ENCODE measurements at regions not wholly inside any gene's neighbourhood (a gene's known extent, or its start where the extent isn't known, plus 50 kb on each side); places are given as distances from the start of the nearest gene placed in this dataset.
"Not testable (repeated sequence)": the region's sequence is repeated elsewhere in the genome, so short reads cannot be mapped to it uniquely, and the experiment has no call there.

DNA sequence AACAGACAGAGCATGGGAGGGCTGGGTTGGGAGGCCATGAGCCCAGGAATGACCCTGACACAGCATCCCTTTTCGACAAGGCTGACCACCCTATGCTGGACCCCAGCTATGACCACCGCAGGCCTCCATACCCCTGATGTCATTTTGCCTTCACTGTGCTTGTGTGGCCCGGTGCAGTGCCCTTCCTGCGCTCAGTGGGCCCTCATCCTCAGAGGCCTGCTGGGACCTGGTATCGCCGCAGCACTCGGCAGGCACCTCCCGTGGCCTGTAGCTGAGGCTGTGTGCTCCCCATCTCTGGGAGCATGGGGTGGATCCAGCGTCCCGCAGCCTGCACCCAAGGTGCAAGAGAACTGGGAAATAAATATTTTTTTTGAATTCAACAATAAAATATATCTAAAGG, 73.1 kb upstream of the MEF2A start:
- no peaks in the 10 kb centered on the region for H3K27me3 ChIP-seq
- H3K4me1 ChIP-seq = peaks cover 0 to 12% (median 2%) of the 10 kb centered on the region in 4 donors
- in situ Hi-C loops (cut with MboI; ENCODE audit: low pct_ligation_motif_present in 1 of 4, low pct_unique_long_range_greater_than_20kb in 1 of 4, low sequenced_read_pairs in 3 of 4) = no loop called here
- intact Hi-C loops (cut with DNase I; ENCODE audit: low total_unique reads) = no loop called here
- H3K36me3 ChIP-seq = no peaks in the 10 kb centered on the region
- H3K4me3 ChIP-seq = no peak overlapping the region
- H3K9me3 ChIP-seq = no peaks in the 10 kb centered on the region
- no peak for DNase-seq
- H3K27ac ChIP-seq = no peak overlapping the region
- WGBS, 2 donors (ENCODE audit: low coverage in 1 of 2) = 96% methylated on average over 10 of the region's 10 CpGs; no CpG with 5 or more reads in 1 of the 2 donors
- TF ChIP-seq POLR2A (IDR thresholded peaks at IDR 0.05) (no peak), POLR2AphosphoS5 (IDR thresholded peaks at IDR 0.05) (no peak), CTCF (IDR thresholded peaks at IDR 0.05) (no peak), EP300 (IDR thresholded peaks at IDR 0.05; ENCODE audit: low read depth) (no peak)

DNA sequence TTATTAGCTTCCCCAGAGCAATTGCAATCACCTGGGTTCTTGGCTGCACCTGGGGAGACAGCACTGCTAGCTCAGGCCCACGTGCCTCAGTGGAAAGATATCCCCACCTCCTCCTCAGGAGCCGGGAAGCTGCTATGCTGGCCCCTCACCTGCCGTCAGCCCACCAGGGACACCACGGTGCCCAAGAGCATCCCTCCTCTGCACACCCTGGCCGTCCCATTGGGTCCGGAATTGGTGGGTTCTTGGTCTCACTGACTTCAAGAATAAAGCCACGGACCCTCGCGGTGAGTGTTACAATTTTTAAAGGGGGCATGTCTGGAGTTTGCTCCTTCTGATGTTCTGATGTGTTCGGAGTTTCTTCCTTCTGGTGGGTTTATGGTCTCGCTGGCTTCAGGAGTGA, 72.3 kb upstream of the MEF2A start:
- DNase-seq = no peak
- no peak for TF ChIP-seq POLR2A (IDR thresholded peaks at IDR 0.05)
- TF ChIP-seq POLR2AphosphoS5 (IDR thresholded peaks at IDR 0.05) = no peak
- TF ChIP-seq EP300 (IDR thresholded peaks at IDR 0.05; ENCODE audit: low read depth) = no peak
- no peak for TF ChIP-seq CTCF (IDR thresholded peaks at IDR 0.05)
- peaks cover 0 to 12% (median 0%) of the 10 kb centered on the region in 4 donors for H3K4me1 ChIP-seq
- H3K36me3 ChIP-seq = no peaks in the 10 kb centered on the region
- no peaks in the 10 kb centered on the region for H3K27me3 ChIP-seq
- in situ Hi-C loops (cut with MboI; ENCODE audit: low pct_ligation_motif_present in 1 of 4, low pct_unique_long_range_greater_than_20kb in 1 of 4, low sequenced_read_pairs in 3 of 4) = no loop called here
- WGBS, 2 donors (ENCODE audit: low coverage in 1 of 2) = 90% methylated on average over 11 of the region's 11 CpGs; no CpG with 5 or more reads in 1 of the 2 donors
- H3K27ac ChIP-seq = no peak overlapping the region
- no peaks in the 10 kb centered on the region for H3K9me3 ChIP-seq
- intact Hi-C loops (cut with DNase I; ENCODE audit: low total_unique reads) = no loop called here
- H3K4me3 ChIP-seq = no peak overlapping the region

GRCh38 chr15:99494536-99495233, 71.1 kb upstream of the MEF2A start:
- H3K9me3 ChIP-seq; DNase-seq; H3K4me3 ChIP-seq; in situ Hi-C loops (cut with MboI; ENCODE audit: low pct_ligation_motif_present in 1 of 4, low pct_unique_long_range_greater_than_20kb in 1 of 4, low sequenced_read_pairs in 3 of 4); H3K27me3 ChIP-seq; H3K36me3 ChIP-seq; H3K27ac ChIP-seq; intact Hi-C loops (cut with DNase I; ENCODE audit: low total_unique reads): not testable (repeated sequence)
- H3K4me1 ChIP-seq = peaks cover 0 to 12% (median 0%) of the 10 kb centered on the region in 4 donors
- 93% methylated on average over 13 of the region's 40 CpGs; no CpG with 5 or more reads in 1 of the 2 donors for WGBS, 2 donors (ENCODE audit: low coverage in 1 of 2)

DNA sequence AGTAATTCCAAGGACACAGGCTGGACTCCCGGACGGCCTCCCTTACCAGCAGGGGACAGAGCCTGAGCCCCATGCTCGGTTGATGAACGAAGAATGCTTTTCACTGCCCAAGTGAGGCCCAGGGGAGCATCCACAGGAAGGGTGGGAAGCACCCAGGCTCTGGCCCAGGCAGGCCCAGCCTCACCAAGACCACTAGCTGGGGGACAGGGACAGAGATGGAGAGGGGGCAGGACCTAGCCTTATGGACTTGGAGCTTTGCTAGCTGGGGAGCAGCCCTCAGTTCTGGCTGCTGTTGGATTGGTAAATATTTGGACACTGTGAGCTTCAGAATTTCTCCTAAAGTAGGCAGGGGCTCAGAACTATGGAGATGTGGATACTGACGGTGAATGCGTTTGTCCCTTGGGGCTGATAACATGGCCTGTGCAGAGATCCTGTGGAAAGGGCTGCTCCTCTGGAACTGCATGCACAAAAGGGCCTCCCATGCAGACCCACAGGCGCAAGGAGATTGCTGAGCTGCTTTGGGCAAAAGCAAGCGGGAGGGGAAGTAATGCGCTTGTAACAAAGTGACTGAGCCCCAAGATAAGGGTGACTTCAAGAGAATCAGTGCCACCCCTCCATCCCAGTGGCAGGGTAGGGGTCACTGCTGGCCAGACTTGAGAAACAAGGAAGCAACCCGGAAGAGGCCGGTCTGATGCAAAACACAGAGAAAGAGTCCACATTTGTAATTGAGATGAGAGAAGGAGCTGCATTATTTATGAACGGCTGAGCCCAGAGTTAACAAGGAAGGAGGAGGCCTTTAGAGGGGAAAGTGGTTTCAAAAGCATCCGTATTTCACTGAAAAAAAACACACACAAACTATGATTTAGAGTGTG, 70.1 kb upstream of the MEF2A start:
- Histone ChIP-seq H3K9me3 (no peaks in the 10 kb centered on the region), H3K4me3 (no peak overlapping the region), H3K4me1 (peaks cover 0 to 12% (median 0%) of the 10 kb centered on the region in 4 donors), H3K27ac (peak overlapping the region in 3 of 4 donors; percentile 7 to 21 (median 12)), H3K36me3 (no peaks in the 10 kb centered on the region), H3K27me3 (no peaks in the 10 kb centered on the region)
- WGBS, 2 donors (ENCODE audit: low coverage in 1 of 2) = 32 to 57% methylated on average over 4 to 11 of the region's 13 CpGs
- intact Hi-C loops (cut with DNase I; ENCODE audit: low total_unique reads) = no loop called here
- DNase-seq = no peak
- in situ Hi-C loops (cut with MboI; ENCODE audit: low pct_ligation_motif_present in 1 of 4, low pct_unique_long_range_greater_than_20kb in 1 of 4, low sequenced_read_pairs in 3 of 4) = no loop called here
- TF ChIP-seq CTCF (IDR thresholded peaks at IDR 0.05) = no peak
- no peak for TF ChIP-seq POLR2AphosphoS5 (IDR thresholded peaks at IDR 0.05)
- no peak for TF ChIP-seq POLR2A (IDR thresholded peaks at IDR 0.05)

All from transverse colon (tissue), 4 donors.